ENCODE measurements at regions not wholly inside any gene's neighbourhood (a gene's known extent, or its start where the extent isn't known, plus 50 kb on each side); places are given as distances from the start of the nearest gene placed in this dataset.

- no peak for DNase-seq
These were observed 55.2 kb downstream of the MAGEC2 start for GRCh38 chrX:142149919-142150318.

GRCh38 chrX:142134533-142134932 lies 70.6 kb downstream of the MAGEC2 start:
- no peak for DNase-seq

- DNase-seq = no peak
These were observed 108.8 kb downstream of the MAGEC2 start for GRCh38 chrX:142096253-142096652.

GRCh38 chrX:142095651-142096245 lies 109.3 kb downstream of the MAGEC2 start:
- DNase-seq = no peak

GRCh38 chrX:142089193-142089592 lies 115.9 kb downstream of the MAGEC2 start:
- DNase-seq = no peak

- DNase-seq = no peak
These were observed 120.5 kb downstream of the MAGEC2 start for GRCh38 chrX:142084611-142085010.

GRCh38 chrX:142076633-142077032 lies 128.5 kb downstream of the MAGEC2 start:
- DNase-seq = no peak

- DNase-seq = no peak
These were observed 136.7 kb downstream of the MAGEC2 start for GRCh38 chrX:142068365-142068764.

GRCh38 chrX:142060191-142060590 lies 144.9 kb downstream of the MAGEC2 start:
- DNase-seq = no peak

GRCh38 chrX:142054094-142054493 lies 150.4 kb downstream of the MAGEC1 start:
- no peak for DNase-seq

- DNase-seq = no peak
These were observed 148.5 kb downstream of the MAGEC1 start for GRCh38 chrX:142052238-142052637.

- no peak for DNase-seq
These were observed 139.5 kb downstream of the MAGEC1 start for GRCh38 chrX:142043196-142043595.

- DNase-seq = no peak
These were observed 137.2 kb downstream of the MAGEC1 start for GRCh38 chrX:142040906-142041305.

- peak; percentile 16 for DNase-seq
These were observed 132.4 kb downstream of the MAGEC1 start for GRCh38 chrX:142036116-142036515.

- no peak for DNase-seq
These were observed 101.8 kb downstream of the MAGEC1 start for GRCh38 chrX:142005532-142005931.

GRCh38 chrX:142002471-142002870 lies 98.8 kb downstream of the MAGEC1 start:
- DNase-seq = no peak

GRCh38 chrX:142001934-142002333 lies 98.2 kb downstream of the MAGEC1 start:
- no peak for DNase-seq

GRCh38 chrX:141989815-141990214 lies 86.1 kb downstream of the MAGEC1 start:
- no peak for DNase-seq

GRCh38 chrX:141989134-141989533 lies 85.4 kb downstream of the MAGEC1 start:
- DNase-seq = no peak

GRCh38 chrX:141982296-141982695 lies 78.6 kb downstream of the MAGEC1 start:
- DNase-seq = no peak

GRCh38 chrX:141975839-141976238 lies 72.1 kb downstream of the MAGEC1 start:
- DNase-seq = no peak

GRCh38 chrX:141969706-141970105 lies 66.0 kb downstream of the MAGEC1 start:
- DNase-seq = no peak

GRCh38 chrX:141960578-141960977 lies 56.9 kb downstream of the MAGEC1 start:
- no peak for DNase-seq
